Transverse colon (tissue), 3 donors: ENCODE measurements at regions not wholly inside any gene's neighbourhood (a gene's known extent, or its start where the extent isn't known, plus 50 kb on each side); places are given as distances from the start of the nearest gene placed in this dataset.

Experiments used
- CTCF ChIP-seq, 5 experiments: fragments of 200-600 bp in 3 of 5; fragments of 450-650 bp in 2 of 5; sonication (generic) in 3 of 5; IDR thresholded peaks; 1 replicate in 2 of 5; 2 replicates in 3 of 5; pipeline ENCODE4 v1.5.1; 2016 to 2017; ENCODE audit warnings: antibody characterized with exemption in 5 of 5, inconsistent platforms in 3 of 5, mild to moderate bottlenecking in 2 of 5, moderate library complexity in 1 of 5
- POLR2A ChIP-seq: fragments of 450-650 bp; IDR thresholded peaks from one replicate; pipeline ENCODE4 v1.6.1; 2016; ENCODE audit warnings: antibody characterized with exemption, mild to moderate bottlenecking, moderate library complexity

- TF ChIP-seq CTCF (IDR thresholded peaks at IDR 0.05) (no peak), POLR2A (no peak)
Measured at GRCh38 chr10:29369419-29369818, 80.5 kb downstream of the LYZL1 start.
